Heart left ventricle (tissue), 16 donors: ENCODE measurements at regions not wholly inside any gene's neighbourhood (a gene's known extent, or its start where the extent isn't known, plus 50 kb on each side); places are given as distances from the start of the nearest gene placed in this dataset.

Experiments
- ATAC-seq, 4 donors: fragments of 200-7000 bp; cut with Tn5 transposase; one replicate each; pipeline ENCODE4 v1.9.1; 2020 to 2022; ENCODE audit warnings: moderate library complexity in 4 of 4, mild to moderate bottlenecking in 3 of 4, moderate number of reproducible peaks in 1 of 4
- DNase-seq, 5 donors: peaks; one replicate each; pipeline ENCODE4 v3.0.0-alpha.2; 2020
- H3K27ac ChIP-seq, 12 donors: fragments of 200-600 bp; sonication (generic) in 4 of 12; one replicate each; pipeline versions ENCODE4 v1.5.0 to v1.8.0; 2016 to 2022; ENCODE audit warnings: mild to moderate bottlenecking in 2 of 12
- H3K27me3 ChIP-seq, 9 donors: fragments of 200-600 bp; sonication (generic) in 2 of 9; one replicate each; pipeline versions ENCODE4 v1.5.1 to v1.8.0; 2016 to 2022; ENCODE audit warnings: mild to moderate bottlenecking in 3 of 9
- H3K36me3 ChIP-seq, 9 donors: fragments of 200-600 bp; sonication (generic) in 2 of 9; one replicate each; pipeline versions ENCODE4 v1.5.0 to v1.8.0; 2018 to 2022; ENCODE audit warnings: mild to moderate bottlenecking in 2 of 9
- H3K4me1 ChIP-seq, 12 donors: fragments of 200-600 bp; sonication (generic) in 4 of 12; one replicate each; pipeline versions ENCODE4 v1.5.0 to v1.8.0; 2016 to 2022; ENCODE audit warnings: mild to moderate bottlenecking in 3 of 12
- H3K4me3 ChIP-seq, 12 donors: fragments of 200-600 bp; sonication (generic) in 4 of 12; one replicate each; pipeline versions ENCODE4 v1.5.0 to v1.8.0; 2017 to 2022; ENCODE audit warnings: mild to moderate bottlenecking in 9 of 12, moderate library complexity in 4 of 12
- H3K9me3 ChIP-seq, 12 donors: fragments of 200-600 bp; sonication (generic) in 4 of 12; one replicate each; pipeline versions ENCODE4 v1.5.0 to v1.8.0; 2016 to 2022; ENCODE audit warnings: mild to moderate bottlenecking in 1 of 12
- CTCF ChIP-seq, 12 donors: fragments of 200-600 bp; sonication (generic) in 4 of 12; IDR thresholded peaks; one replicate each; pipeline versions ENCODE4 v1.5.0 to v1.8.0; 2018 to 2022; ENCODE audit warnings: antibody characterized with exemption in 12 of 12, mild to moderate bottlenecking in 5 of 12
- POLR2A ChIP-seq, 2 donors: fragments of 450-650 bp; IDR thresholded peaks; one replicate each; pipeline ENCODE4 v1.6.1; 2017; ENCODE audit warnings: antibody characterized with exemption in 2 of 2, mild to moderate bottlenecking in 2 of 2, moderate library complexity in 2 of 2
- WGBS, 4 donors: extraction: QIAGEN DNeasy Blood & Tissue Kit in 2 of 4; methylation state at CpG; one replicate each; pipeline versions ENCODE4 v1.1.5 to v1.1.7; 2013 to 2018; 5-methylcytosine and 5-hydroxymethylcytosine counted together
- intact Hi-C, 10 donors: fragments of 100-400 bp; cut with DNase I; formaldehyde crosslinking; loops; one replicate each; pipeline versions ENCODE4 v1.11.1 to v1.14.2; 2022
- donor health status: ischemic (EF 13 %, LVEDD 7.1; RV severe dilation, severe dysfunction).
- donor health status: healthy with polysubstance abuse.
- donor health status: DM: no; HTN: yes; CAD: no.
- donor health status: DM: no; HTN: no; CAD: no.
- donor health status: ischemic (EF 25% LVEDD 6.9; RV normal size, moderate dysfunction).
- donor health status: ischemic (EF 25% LVEDD 5.7; RV mildly dilated, moderate dysfunction).
- donor health status: healthy.
- donor health status: DM: yes; HTN: yes; CAD: no.
- donor health status: ischemic (EF 35%, LVEDD 5.7; RV mildly dilated, moderate dysfunction).
- donor health status: nonischemic (EF 11% LVEDD 7.7; RV severe dilation, severe dysfunction).
- donor health status: DM: yes; HTN: yes; CAD: no.
- donor health status: PGD.
- donor health status: ischemic (EF 29% LVEDD 5.4; RV normal size, mild dysfunction).
- donor health status: nonischemic (EF 23%, LVEDD 6.1; RV moderate dilation, normal function).

- ATAC-seq (no peak), DNase-seq (no peak)
- no peaks in the 10 kb centered on the region for H3K27me3 ChIP-seq
- H3K36me3 ChIP-seq, result no peaks in the 10 kb centered on the region
- H3K4me1 ChIP-seq, result no peaks in the 10 kb centered on the region
- no peak for TF ChIP-seq POLR2A (IDR thresholded peaks at IDR 0.05)
- no peak for TF ChIP-seq CTCF (IDR thresholded peaks at IDR 0.05)
- 64 to 70% (median 68%) methylated on average over 2 of the region's 2 CpGs for WGBS, 4 donors
- no peak overlapping the region for H3K4me3 ChIP-seq
- intact Hi-C loops, result no loop called here
- H3K9me3 ChIP-seq, result peaks cover 0 to 5% (median 0%) of the 10 kb centered on the region in 12 donors
- H3K27ac ChIP-seq, result no peak overlapping the region
These were observed 90.3 kb upstream of the PLCXD3 start for GRCh38 chr5:41600731-41601130.

- no peaks in the 10 kb centered on the region for H3K27me3 ChIP-seq
- ATAC-seq, result no peak
- no peaks in the 10 kb centered on the region for H3K36me3 ChIP-seq
- TF ChIP-seq POLR2A (IDR thresholded peaks at IDR 0.05), result no peak
- TF ChIP-seq CTCF (IDR thresholded peaks at IDR 0.05), result no peak
- no peak overlapping the region for H3K4me3 ChIP-seq
- intact Hi-C loops, result no loop called here
- no peaks in the 10 kb centered on the region for H3K4me1 ChIP-seq
- DNase-seq, result no peak
- no peaks in the 10 kb centered on the region for H3K9me3 ChIP-seq
- H3K27ac ChIP-seq, result no peak overlapping the region
These were observed 87.6 kb upstream of the PLCXD3 start for GRCh38 chr5:41598011-41598410.

GRCh38 chr5:41587668-41588067 lies 77.3 kb upstream of the PLCXD3 start:
- H3K27me3 ChIP-seq, result no peaks in the 10 kb centered on the region
- no peak overlapping the region for H3K4me3 ChIP-seq
- peak in 1 of 5 donors; percentile 16 for DNase-seq
- no peaks in the 10 kb centered on the region for H3K36me3 ChIP-seq
- no peaks in the 10 kb centered on the region for H3K9me3 ChIP-seq
- TF ChIP-seq POLR2A (IDR thresholded peaks at IDR 0.05) (no peak), CTCF (IDR thresholded peaks at IDR 0.05) (no peak)
- 94 to 96% (median 95%) methylated on average over 17 of the region's 17 CpGs for whole genome bisulfite sequencing, 4 donors
- H3K27ac ChIP-seq, result no peak overlapping the region
- ATAC-seq, result no peak
- intact Hi-C loops, result no loop called here
- no peaks in the 10 kb centered on the region for H3K4me1 ChIP-seq

- DNase-seq (no peak), ATAC-seq (no peak)
- TF ChIP-seq POLR2A (IDR thresholded peaks at IDR 0.05) (no peak), CTCF (IDR thresholded peaks at IDR 0.05) (no peak)
- H3K27ac ChIP-seq, result no peak overlapping the region
- no peaks in the 10 kb centered on the region for H3K4me1 ChIP-seq
- intact Hi-C loops, result no loop called here
- H3K27me3 ChIP-seq, result no peaks in the 10 kb centered on the region
- no peaks in the 10 kb centered on the region for H3K36me3 ChIP-seq
- 86 to 94% (median 89%) methylated on average over 1 of the region's 1 CpG for whole genome bisulfite sequencing, 4 donors
- no peaks in the 10 kb centered on the region for H3K9me3 ChIP-seq
- H3K4me3 ChIP-seq, result no peak overlapping the region
These were observed 64.8 kb upstream of the PLCXD3 start for GRCh38 chr5:41575110-41575779.
